Thoracic aorta (tissue), 2 donors: ENCODE measurements at regions not wholly inside any gene's neighbourhood (a gene's known extent, or its start where the extent isn't known, plus 50 kb on each side); places are given as distances from the start of the nearest gene placed in this dataset.
"Not testable (repeated sequence)": the region's sequence is repeated elsewhere in the genome, so short reads cannot be mapped to it uniquely, and the experiment has no call there.

Source experiments
- ATAC-seq: fragments of 150-250 bp; one replicate; pipeline ENCODE4 v1.8.0; 2017; ENCODE audit warnings: low read depth; ENCODE audit not compliant: insufficient number of reproducible peaks, low FRiP score
- DNase-seq: peaks from one replicate; pipeline ENCODE4 v3.0.0-alpha.2; 2020; ENCODE audit warnings: low spot score
- H3K27ac ChIP-seq, 2 donors: fragments of 200-600 bp; sonication (generic); 1 replicate in 1 of 2; 2 replicates in 1 of 2; pipeline ENCODE4 v1.5.1; 2016; ENCODE audit warnings: mild to moderate bottlenecking in 2 of 2, moderate library complexity in 2 of 2
- H3K27me3 ChIP-seq: fragments of 200-600 bp; sonication (generic); replicated peaks from 2 replicates; pipeline ENCODE4 v1.6.0; 2016; ENCODE audit warnings: mild to moderate bottlenecking; ENCODE audit not compliant: insufficient read depth
- H3K36me3 ChIP-seq: fragments of 200-600 bp; sonication (generic); one replicate; pipeline ENCODE4 v1.5.1; 2016
- H3K4me1 ChIP-seq, 2 donors: fragments of 200-600 bp; sonication (generic); 1 replicate in 1 of 2; 2 replicates in 1 of 2; pipeline versions ENCODE4 v1.5.1 to v1.6.0; 2016; ENCODE audit warnings: low read depth in 2 of 2, mild to moderate bottlenecking in 1 of 2; ENCODE audit not compliant: control insufficient read depth in 1 of 2
- H3K4me3 ChIP-seq: fragments of 200-600 bp; sonication (generic); 2 replicates; pipeline ENCODE4 v1.5.1; 2016; ENCODE audit warnings: mild to moderate bottlenecking
- H3K9me3 ChIP-seq: fragments of 200-600 bp; sonication (generic); 2 replicates; pipeline ENCODE4 v1.5.1; 2016
- CTCF ChIP-seq: fragments of 200-600 bp; sonication (generic); IDR thresholded peaks from one replicate; pipeline ENCODE4 v1.5.1; 2019; ENCODE audit warnings: antibody characterized with exemption

DNA sequence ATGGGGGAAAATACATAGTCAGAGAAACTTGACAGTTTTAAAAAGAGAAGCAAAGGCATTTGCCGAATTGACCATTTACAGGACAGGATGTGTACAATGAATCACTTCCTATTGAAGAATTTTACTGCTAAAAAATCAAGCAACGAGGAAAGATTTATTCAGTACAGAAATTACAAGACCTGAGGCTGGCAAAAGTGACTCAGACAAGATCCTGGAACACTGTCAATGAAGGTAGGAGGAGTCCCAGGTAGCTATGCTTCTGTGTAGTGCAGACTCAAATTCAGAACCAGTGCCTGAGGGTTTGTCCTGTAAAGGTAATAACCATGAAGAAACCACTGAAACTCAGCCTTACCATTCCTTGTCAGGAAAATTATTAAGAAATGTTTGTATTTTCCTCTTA, 120.9 kb downstream of the ZMAT3 start:
- H3K27ac ChIP-seq = no peak overlapping the region
- H3K27me3 ChIP-seq = no peaks in the 10 kb centered on the region
- DNase-seq = no peak
- no peak overlapping the region for H3K4me3 ChIP-seq
- H3K9me3 ChIP-seq = no peaks in the 10 kb centered on the region
- ATAC-seq = no peak
- TF ChIP-seq CTCF = no peak
- H3K4me1 ChIP-seq = no peaks in the 10 kb centered on the region
- H3K36me3 ChIP-seq = no peaks in the 10 kb centered on the region

DNA sequence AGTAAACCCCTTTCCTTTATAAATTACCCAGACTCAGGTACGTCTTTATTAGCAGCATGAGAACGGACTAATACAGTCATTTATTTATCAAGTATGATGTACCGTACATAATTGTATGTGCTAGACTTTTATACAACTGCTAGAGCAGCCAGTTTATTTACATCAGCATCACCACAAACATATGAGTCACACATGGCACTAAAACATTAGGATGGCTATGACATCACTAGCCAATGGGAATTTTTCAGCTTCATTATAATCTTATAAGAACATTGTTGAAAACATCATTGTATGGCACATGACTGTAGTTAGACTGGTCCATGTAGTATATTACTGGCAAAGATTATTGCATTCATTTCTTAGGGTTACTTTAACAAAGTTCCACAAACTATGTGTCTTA, 121.7 kb downstream of the ZMAT3 start:
- no peak for DNase-seq
- no peaks in the 10 kb centered on the region for H3K9me3 ChIP-seq
- H3K36me3 ChIP-seq = no peaks in the 10 kb centered on the region
- no peak for TF ChIP-seq CTCF
- H3K4me1 ChIP-seq = no peaks in the 10 kb centered on the region
- no peaks in the 10 kb centered on the region for H3K27me3 ChIP-seq
- ATAC-seq = no peak
- no peak overlapping the region for H3K4me3 ChIP-seq
- H3K27ac ChIP-seq = no peak overlapping the region

DNA sequence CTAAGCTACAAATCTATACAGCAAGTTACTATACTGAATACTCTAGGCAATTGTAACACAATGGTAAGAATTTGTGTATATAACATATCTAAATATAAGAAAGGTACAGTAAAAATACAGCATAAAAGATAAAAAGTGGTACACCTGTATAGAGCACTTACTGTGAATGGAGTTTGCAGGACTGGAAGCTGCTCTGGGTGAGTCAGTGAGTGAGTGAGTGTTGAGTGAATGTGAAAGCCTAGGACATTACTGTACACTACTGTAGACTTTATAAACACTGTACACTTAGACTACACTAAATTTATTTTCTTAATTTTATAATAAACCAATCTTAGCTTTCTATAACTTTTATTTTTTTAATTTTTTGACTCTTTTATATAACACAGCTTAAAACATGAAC, 123.1 kb downstream of the ZMAT3 start:
- Histone ChIP-seq H3K27me3 (no peaks in the 10 kb centered on the region), H3K4me1 (no peaks in the 10 kb centered on the region), H3K27ac (no peak overlapping the region), H3K4me3 (no peak overlapping the region), H3K9me3 (no peaks in the 10 kb centered on the region), H3K36me3 (no peaks in the 10 kb centered on the region)
- TF ChIP-seq CTCF = no peak
- DNase-seq (no peak), ATAC-seq (no peak)

DNA sequence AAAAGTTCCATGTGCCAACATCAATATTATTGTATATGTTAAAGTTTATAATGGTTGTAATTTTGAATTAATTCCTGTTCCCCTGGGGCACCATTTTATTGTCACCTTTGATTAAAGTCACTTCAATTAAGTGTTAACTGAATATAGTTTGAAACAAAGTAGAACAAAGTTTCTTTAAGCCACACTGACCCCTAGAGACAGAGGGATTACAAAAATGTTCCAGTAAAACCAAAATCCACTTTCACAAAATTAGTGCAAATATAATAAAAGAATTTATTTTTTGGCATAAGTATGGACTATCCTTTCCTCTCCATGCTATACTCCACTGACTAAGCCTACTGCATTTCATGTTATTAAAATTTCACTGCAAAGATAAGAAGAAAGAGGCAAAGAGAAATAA, 123.9 kb downstream of the ZMAT3 start:
- Histone ChIP-seq H3K4me3 (no peak overlapping the region), H3K27me3 (no peaks in the 10 kb centered on the region), H3K27ac (no peak overlapping the region), H3K4me1 (no peaks in the 10 kb centered on the region), H3K36me3 (no peaks in the 10 kb centered on the region), H3K9me3 (no peaks in the 10 kb centered on the region)
- TF ChIP-seq CTCF = no peak
- DNase-seq = no peak
- no peak for ATAC-seq

DNA sequence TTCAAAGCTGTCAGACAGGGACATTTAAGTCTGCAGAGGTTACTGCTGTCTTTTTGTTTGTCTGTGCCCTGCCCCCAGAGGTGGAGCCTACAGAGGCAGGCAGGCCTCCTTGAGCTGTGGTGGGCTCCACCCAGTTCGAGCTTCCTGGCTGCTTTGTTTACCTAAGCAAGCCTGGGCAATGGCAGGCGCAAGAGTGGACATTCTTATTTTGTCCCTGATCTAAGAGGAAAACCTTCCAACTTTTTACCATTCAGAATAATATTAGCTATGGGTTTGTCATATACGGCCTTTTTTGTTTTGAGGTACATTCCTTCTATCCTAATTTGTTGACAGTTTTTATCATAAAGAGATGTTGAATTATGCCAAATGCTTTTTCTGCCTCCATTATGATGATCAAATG, 129.3 kb downstream of the ZMAT3 start:
- H3K27ac ChIP-seq, H3K9me3 ChIP-seq, DNase-seq, H3K4me1 ChIP-seq, H3K36me3 ChIP-seq, H3K27me3 ChIP-seq, H3K4me3 ChIP-seq, ATAC-seq: not testable (repeated sequence)

DNA sequence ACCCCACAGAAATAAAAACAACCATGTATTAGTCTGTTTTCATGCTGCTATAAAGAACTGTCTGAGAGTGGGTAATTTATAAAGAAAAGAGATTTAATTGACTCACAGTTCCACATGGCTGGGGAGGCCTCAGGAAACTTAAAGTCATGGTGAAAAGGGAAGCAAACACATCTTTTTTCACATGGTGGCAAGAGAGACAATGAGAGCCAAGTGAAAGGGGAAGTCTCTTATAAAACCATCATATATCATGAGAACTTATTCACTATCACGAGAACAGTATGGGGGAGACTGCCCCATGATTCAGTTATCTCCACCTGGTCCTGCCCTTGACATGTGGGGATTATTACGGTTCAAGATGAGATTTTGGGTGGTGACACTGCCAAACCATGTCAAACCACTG, 141.5 kb downstream of the ZMAT3 start:
- ATAC-seq (no peak), DNase-seq (no peak)
- H3K9me3 ChIP-seq = peaks cover 33% of the 10 kb centered on the region
- no peak overlapping the region for H3K27ac ChIP-seq
- H3K27me3 ChIP-seq = no peaks in the 10 kb centered on the region
- no peak overlapping the region for H3K4me3 ChIP-seq
- H3K4me1 ChIP-seq = no peaks in the 10 kb centered on the region
- H3K36me3 ChIP-seq = no peaks in the 10 kb centered on the region
- no peak for TF ChIP-seq CTCF
